ENCODE measurements at regions not wholly inside any gene's neighbourhood (a gene's known extent, or its start where the extent isn't known, plus 50 kb on each side); places are given as distances from the start of the nearest gene placed in this dataset.

DNA sequence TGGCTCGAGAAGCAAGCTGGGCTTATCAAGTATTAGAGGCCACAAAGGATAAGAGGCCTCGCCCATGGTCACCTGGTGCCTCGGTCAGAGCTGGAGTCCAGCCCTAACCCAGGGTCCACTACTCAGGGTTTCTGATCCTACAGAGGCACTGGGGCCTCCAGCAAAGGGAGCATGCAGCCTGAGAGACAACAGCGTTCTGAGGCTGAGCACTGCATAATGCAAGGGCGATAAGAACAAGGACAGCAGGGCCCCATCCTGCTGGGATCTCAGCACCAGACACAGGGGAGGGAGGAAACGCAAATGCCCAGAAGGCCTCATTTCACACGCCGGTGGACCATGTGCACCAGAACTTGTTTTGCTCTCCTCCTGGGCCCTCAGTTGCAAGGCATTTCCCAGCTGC, 63.0 kb downstream of the C5orf15 start:
- no peak for DNase-seq (ENCODE audit: low read depth)

DNA sequence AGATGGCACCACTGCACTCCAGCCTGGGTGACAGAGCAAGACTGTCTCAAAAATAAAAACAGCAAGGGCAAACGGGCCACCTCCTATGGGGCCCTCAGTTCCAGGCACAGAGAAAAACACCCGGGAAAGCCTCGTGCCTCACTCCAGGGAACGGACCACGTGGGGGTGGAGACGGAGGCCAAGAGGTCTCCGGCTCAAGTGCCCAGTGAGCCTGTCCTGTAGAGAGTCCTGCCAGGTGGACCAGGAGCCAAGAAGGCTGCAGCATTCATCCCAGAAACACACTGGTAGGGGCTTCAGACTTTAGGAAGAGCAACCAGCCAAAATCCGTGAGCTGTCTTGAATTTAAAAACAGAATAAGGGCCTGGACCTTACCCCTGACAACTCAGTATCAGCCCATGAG, 63.8 kb downstream of the C5orf15 start:
- DNase-seq (ENCODE audit: low read depth), result no peak

DNA sequence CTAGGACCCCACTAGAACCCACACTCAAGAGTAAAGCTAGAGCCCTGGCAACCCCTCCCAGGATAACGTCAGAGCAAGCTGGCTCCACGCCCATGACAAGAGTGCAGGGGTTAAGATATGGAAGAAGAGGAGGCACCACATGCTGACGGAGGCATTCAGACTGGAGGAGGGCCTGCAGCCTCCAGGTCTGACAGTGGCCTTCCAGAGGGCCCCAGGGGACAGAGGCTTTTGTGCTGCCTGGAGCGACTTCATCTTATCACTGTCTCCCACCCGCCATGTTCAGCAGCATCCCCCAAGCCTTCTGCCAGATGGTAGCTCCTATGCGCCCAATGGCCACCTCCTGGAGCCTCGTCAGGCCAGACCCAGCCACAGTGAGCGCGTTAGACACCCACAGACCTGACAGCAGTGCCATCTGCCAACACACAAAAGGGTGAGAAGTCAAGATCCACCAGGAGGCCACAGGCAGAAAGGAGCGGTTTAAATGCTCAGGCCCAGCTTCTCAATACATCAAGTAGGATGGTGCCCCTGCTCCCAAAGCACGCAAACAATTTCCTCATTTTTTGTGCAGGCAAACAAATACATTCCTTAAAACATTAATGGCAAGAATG, 65.8 kb downstream of the C5orf15 start:
- no peak for DNase-seq (ENCODE audit: low read depth)

DNA sequence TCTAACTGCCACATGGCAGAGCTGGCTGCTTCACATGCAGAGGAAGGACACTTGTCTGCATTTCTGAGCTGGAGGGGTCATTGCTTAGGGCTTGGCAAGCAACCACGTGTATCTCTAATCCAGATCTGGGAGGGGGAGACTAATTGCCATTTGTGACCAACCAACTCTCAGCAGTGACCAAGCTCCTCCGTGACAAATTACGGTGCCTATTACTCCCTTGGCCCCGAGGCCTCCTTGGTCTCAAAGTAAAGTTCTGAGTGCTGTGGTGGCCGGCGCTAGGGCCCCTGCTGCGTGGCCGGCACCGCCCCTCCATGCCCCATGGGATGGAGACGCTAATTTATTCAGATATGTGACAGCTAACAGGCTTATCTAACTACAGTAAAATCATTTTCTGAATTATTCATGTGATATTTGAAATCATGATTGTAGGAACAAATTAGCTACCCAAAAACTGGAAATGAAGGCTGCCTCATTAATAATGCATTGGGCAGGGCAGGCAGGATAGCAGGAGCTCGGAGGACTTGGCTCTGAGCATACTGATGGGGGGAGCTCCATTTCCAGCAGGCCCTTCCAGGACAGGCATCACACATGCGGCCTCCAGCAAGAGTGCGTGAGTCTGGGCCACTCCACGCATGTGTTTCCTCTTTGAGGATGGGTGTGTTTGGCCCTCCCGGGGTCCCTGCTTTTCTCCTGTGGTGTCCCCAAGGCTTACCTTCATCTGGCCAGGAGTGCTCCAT, 67.7 kb downstream of the C5orf15 start:
- DNase-seq (ENCODE audit: low read depth), result no peak

DNA sequence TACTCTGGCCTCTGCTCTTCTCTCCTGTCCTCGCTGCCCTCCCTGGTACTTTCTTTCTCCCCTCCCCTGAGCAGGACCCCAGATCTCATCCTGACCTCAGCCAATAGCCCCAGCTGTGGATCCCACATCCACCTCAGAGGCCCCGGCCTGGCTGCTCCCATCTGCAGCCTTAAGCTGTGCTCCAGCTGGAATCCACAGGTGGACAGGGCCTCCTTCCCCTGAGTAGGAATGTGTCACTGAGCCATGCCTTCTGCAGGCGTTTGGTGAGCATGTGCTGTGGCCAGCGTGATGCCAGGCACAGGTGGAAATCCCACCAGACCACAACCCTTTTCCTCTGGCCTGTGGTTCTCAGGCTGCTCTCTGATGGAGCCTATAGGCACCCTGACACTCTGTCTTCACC, 68.9 kb downstream of the C5orf15 start:
- DNase-seq (ENCODE audit: low read depth), result no peak

DNA sequence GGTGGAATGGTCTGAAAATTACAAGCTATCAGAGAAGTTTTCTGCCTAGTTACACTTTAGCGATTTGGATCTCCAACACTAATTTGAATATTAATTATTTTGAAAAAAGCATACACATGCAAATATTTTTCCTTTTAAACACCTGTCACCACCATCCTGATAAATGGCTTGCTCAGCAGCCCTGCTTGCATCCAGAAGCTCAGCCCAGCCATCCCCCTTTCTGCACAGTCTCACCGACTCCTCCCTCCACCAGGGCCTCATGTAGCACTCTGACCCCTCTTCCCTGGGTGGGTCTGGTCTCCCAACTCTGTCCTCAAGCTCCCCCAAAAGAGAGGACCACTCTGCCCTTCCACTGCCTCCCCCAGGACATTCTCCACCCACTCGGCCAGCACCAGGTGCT, 70.0 kb downstream of the C5orf15 start:
- DNase-seq (ENCODE audit: low read depth), result no peak

DNA sequence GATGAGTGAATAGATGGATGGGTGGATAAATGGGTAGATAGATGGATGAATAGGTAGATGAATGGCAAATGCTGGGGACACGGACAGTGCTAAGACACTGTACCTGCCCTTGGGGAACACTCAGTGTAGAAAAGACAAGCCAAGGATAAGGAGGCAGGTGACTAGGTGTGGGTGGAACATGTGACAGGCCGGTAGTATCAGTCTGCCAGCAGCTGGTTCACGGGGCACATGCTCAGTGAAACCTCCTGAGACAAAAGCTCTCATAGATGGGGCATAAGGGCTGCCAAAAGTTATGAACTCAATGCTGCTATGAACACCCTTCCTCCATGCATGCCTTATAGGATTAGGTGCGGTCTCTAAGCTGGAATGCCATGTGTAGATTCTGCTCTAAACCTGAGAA, 71.0 kb downstream of the C5orf15 start:
- DNase-seq (ENCODE audit: low read depth), result no peak

DNA sequence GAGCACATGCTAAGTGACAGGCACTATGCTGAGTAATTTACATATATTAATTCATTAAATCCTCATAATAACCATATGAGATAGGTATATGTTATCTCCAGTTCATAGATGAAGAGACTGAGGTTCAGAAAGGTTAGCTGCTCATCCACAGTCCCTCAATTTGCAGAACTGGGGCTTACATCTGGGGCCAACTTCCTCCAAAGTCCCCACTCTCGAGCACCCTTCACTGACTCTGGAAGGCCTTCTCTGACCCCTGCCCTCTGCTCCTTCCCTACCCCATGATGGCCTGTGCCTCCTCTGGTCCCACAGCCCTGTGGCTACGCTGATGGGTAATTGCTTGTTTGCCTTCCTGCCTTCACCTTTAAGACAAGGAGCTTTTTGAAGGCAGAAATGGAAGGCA, 71.6 kb downstream of the C5orf15 start:
- DNase-seq (ENCODE audit: low read depth), result no peak

DNA sequence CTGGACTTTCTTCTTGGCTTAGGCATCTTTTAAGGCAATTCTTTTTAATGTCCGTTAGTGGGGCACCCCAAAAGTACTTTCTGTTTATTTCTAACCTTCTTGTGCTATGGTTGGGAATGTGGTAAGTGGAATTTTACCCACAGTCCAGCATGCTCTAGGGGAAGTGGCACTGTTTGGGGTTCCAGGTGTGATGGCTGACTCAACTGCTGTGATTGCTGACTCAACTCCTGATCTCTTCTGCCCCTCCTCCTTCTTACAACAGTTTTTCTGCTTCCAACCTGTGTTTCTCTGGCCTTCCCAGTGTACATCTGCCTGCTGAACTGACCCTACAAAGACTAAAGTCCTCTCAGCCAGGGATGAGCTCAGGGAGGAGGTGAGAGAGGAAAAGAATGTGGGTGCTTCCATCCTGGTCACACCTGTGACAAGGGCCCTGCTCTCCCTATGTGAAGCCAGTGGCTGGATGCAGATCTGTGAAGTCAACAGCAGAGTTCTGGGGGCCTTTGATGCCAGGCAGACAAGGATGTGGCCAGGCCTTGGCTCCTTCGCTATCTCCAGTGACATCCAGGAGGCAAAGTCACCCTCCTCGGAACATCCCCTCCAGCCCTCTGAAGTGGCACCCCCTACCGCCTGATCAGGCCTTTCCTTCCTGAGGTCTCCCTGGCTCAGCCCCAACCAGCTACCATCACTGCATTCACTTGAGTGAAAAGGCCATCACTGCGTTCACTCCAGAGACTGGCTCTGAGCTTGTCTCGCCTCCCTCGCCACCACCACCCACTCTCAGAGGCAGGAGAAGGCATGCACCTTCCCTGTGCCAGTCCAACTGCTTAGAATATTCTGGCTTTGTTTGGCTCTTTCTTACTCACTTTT, 72.2 kb downstream of the C5orf15 start:
- no peak for DNase-seq (ENCODE audit: low read depth)

DNA sequence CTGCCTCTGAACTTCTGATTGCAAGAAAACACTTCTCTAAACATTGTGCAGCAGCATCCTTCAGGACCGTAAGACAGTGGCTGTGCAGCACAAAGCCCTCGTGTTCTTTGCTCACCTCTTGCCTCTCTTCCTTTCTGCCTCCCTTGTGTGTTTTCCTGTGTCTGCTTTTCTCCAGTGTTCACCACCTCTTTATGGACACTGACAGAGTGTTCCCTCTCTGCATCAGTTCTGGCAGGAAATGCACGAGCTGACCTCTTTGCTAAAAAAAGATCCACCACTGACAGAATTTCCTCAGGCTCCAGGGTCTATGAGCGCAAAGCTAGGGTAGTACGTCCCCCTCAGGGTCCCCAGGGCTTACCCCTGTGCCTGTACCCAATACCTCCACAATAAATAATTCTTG, 74.3 kb downstream of the C5orf15 start:
- no peak for DNase-seq (ENCODE audit: low read depth)

DNA sequence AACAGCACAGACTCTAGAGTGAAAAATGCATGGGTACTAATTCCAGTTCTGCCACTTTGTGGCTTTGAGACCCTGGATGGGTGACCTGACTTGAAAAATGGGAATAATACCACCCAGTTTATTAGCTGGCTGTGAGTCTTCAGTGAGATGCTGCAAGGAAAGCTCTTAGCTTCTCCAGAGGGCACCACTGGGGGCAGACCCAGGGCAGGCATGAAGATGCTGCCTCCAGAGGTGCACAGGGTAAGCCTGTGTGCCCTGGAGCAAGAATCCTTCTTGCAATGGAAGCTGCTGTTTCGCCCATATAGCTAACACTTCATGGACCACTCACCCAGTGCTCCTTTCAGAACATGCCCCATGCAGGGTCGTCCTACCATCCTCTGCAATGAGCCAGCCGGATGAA, 75.7 kb downstream of the C5orf15 start:
- no peak for DNase-seq (ENCODE audit: low read depth)

DNA sequence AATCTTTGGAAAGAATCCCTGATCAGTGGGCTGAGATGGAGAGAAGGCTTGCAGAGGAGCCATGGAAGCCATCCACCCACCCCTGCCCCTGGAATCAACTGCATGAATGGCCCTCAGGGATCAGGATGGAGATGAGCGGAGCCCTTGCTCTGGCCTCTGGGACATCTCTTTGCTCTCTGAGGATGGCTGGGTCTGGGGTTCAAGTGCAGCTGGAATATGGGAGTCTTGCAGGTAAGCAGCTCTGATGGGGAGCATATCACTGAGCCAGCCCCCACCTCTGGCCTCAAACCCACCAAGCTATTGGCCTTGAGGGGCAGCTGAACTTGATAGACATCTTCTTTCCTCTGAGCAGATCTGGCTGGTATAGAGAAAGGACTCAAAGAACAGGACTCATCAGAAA, 76.1 kb downstream of the C5orf15 start:
- no peak for DNase-seq (ENCODE audit: low read depth)

DNA sequence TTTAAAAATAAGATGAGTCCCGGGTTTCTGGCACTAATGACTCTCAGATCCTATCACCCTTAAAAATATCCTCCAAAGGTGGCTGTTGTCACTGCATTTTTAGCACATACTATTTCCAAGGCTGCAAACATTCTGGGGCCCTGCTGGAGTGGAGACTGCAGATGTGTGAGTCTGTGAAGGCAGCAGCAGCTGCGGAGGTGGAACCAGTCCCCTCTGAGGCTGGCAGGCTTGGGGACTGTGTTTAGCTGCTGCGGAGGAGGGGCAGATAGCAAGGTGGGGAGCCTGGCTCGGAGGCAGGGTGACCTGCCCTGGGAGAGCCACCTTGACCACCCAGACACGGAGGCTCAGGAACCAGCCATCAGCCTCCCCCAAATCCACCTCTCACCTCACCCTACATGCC, 77.0 kb downstream of the C5orf15 start:
- DNase-seq (ENCODE audit: low read depth), result no peak

DNA sequence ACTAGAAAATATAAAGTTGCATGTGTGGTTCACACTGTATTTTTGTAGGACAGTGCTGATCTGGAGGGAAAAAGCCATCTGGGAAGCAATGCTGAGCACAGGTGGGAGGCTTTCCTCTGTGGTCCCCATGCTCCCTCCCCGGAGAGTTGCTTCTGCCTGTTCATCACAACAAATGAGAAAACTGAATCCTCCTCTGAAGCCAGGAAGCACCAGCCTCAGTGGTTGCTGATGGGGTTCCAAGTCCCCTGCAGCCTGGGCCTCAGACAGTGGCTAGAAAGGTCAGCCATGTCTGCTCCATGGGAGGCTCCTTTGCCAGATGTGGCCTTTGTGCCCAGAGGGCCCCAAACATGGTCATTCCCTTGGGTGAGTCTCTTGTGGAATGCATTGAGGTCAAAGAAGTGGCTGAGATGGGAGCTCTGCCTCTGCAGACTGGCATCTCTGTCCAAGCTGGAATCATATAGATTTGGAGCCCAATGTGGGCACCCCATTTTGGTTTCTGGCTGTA, 77.6 kb downstream of the C5orf15 start:
- no peak for DNase-seq (ENCODE audit: low read depth)

DNA sequence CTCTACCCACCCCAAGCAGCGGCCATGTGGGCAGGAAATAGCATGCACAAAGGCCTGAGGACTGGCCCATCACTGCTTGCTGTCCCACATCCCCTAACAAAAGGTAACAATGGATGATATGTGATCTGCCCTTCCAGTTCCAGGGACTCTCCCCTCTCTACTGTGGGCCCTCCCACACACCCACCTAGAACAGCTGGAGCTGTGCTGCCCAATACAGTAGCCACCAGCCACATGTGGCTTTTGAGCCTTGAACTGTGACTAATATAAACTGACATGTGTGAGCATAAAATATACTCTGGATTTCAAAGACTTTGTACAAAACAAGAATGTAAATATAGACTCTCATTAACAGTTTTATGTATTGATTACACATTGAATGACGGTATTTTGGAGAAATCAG, 78.1 kb downstream of the C5orf15 start:
- no peak for DNase-seq (ENCODE audit: low read depth)

DNA sequence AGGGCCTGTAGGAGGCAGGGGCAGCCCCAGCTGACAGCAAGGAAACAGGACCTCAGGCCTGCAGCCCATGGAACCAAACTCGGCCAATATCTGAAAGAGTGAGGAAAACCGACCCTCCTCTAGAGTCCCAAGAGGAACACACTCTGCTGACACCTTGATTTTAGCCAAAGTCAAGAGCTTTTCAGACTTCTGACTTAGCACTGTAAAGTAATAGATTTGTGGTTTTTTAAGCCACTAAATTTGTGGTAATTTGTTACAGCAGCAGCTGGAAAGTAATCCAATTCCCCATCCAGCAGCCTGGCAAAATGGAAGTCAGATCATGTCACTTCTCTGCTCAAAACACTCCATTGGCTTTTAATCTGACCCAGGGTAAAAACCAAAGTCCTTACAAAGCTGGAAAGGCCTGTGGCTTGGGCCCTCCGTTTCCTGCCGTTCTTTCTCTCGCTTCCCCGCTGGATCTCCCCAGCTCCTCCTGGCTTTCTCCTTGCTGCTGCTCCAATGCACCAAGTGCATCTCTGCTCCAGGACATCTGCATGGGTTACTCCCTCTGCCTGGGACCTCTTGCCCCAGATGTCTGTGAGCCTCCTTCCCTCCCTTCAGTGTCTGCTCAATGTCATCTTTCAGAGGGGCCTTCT, 79.0 kb downstream of the C5orf15 start:
- no peak for DNase-seq (ENCODE audit: low read depth)

DNA sequence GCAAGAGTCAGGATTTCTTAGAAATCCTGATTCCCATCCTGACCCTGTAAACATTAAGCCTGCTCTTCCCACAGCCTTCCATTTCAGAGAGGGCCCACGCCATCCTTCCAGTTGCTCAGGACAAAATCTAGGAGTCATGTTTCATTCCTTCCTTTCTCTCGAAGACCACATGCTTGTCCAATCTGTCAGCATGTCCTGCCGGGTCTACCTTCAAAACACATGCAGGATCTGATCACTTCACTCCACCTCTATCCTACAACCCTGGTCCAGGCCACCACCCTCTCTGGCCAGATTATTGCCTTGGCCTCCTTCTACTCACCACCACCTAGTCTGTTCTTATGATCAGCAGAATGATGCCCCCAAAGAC, 79.8 kb downstream of the C5orf15 start:
- DNase-seq (ENCODE audit: low read depth), result no peak

DNA sequence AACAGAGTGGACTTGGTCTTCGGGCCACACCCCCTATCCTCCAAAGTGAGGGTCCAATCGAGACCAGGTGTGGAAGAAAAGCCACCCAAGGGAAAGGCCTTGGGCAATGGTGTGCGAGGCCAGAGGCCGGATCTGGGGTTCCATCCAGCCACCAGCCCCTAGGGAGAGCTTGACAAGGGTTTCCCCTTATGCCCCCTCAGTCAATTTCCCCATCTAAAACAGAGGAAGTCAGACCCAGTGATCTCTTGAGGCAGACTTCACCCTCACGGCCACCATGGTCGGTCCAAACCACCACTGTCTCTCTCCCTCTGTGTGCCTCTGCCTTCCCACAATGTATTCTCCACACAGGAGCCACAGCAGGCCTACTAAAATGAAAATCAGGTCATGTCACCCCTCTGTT, 82.9 kb downstream of the C5orf15 start:
- DNase-seq (ENCODE audit: low read depth), result no peak

DNA sequence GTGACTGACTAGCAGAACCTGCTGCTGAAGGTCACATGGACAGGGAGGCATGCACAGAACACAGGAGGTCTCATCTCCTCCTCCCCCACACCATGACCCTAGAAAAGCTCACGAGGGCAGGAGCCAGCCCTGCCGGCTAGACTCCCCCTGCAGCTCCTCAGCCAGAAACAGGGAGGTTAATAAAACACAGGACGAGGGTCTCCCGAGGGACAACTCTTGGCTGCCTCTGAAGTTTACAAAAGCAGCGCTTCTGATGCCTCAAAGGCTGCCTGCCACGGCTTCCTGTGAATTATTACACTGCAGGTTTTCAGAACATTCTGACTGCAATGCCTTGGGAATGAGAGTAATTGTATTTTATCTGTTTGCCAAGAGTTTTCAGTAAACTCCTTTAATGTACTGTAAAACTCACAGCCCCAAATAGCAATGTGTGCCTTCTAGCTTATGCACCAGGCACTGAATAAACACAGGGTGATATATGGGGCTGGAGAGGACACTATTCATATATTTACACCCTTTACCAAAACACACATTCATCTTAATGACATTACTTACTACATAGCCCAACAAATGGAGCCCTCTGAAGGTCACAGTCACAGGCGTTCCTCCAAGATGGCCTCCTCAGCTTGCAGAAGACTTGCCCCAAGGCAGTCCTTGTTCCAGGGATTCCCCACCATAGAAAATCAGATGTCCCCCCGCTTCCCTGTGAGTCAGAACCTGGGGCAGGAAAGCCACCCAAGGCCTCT, 83.7 kb downstream of the C5orf15 start:
- DNase-seq (ENCODE audit: low read depth), result no peak

DNA sequence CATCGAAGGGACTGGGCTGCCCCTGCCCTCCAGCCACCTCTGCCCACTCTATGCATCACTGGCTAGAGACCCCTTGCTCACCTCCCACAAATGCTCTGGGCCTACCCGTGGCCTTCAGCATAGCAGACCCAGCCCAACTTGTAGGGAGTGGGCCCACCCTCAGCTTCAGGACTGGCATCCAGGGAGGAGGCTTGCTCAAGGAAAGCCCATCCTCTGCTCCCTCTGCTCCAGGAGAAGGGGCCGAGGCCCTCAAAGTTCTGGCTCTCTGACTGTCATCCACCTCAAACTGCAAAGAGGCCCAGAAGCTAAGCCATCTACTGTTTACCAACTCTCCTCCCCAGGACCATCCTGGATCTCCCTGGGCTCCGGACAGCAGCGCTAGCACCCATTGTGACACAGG, 84.5 kb downstream of the C5orf15 start:
- no peak for DNase-seq (ENCODE audit: low read depth)

DNA sequence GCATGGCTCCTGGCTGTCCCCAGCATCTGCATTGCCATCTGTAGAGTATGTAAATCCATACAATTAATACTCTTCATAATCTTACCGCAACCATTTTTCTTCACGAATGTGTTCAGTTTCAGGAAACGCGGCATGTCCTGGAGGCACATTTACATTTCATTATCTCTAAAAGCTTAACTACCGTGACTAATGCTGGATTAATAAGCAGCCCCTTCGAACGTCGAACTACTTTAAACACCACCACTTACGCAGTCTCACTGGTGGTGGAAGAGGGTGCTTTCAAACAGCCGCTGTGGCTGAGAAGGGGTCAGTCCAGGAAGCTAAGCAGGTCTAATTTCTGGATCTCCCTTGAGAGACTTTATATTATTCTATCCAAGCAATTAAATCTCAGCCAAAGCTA, 85.6 kb downstream of the C5orf15 start:
- no peak for DNase-seq (ENCODE audit: low read depth)

DNA sequence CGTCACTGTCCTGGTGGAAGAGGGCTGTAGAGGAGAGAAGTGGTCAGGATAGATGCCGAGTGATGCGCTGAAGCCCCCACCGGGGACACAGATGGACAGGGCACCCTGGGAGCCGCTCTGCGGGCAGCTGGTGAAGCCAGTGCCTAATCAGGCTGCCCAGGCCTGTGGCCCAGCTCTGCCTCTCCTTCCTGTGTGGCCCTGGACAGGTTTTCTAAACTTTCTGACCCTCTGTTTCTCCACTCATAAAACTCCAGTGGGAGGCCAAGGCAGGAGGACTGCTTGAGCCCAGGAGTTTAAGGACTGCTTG, 86.1 kb downstream of the C5orf15 start:
- DNase-seq (ENCODE audit: low read depth), result no peak
